ENCODE measurements at regions not wholly inside any gene's neighbourhood (a gene's known extent, or its start where the extent isn't known, plus 50 kb on each side); places are given as distances from the start of the nearest gene placed in this dataset.

DNA sequence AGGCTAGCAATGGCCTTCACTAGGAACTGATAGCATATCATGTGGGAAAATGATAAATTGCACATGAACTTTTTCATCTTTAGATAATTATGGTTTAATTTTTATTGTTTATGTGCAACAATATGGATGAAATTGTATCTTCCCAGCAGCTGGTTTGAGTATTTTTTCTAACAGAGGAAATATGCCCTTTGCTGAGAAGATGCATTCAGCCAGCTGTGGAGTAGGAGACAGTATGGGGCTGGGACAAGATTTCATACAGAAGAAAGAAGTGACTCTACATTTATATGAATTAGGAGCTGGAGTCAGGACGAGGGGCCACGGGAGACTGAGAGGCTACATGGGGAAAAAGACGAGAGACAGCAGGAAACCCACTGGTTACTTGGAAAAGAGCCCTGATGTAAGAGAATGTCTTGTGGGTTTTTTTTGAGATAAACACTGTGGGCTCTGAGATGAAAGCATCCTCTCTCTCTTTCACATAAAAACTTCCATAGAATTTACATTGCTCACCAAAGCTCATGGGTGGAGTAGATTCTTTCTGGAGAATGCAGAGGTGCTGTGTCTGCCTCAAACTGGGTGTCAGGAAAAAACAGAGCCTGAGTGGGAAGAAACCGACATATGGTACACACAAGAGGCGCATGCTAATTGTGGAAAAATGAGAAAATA, 115.2 kb upstream of the PDZRN3 start:
- TF ChIP-seq, protein P1, sequence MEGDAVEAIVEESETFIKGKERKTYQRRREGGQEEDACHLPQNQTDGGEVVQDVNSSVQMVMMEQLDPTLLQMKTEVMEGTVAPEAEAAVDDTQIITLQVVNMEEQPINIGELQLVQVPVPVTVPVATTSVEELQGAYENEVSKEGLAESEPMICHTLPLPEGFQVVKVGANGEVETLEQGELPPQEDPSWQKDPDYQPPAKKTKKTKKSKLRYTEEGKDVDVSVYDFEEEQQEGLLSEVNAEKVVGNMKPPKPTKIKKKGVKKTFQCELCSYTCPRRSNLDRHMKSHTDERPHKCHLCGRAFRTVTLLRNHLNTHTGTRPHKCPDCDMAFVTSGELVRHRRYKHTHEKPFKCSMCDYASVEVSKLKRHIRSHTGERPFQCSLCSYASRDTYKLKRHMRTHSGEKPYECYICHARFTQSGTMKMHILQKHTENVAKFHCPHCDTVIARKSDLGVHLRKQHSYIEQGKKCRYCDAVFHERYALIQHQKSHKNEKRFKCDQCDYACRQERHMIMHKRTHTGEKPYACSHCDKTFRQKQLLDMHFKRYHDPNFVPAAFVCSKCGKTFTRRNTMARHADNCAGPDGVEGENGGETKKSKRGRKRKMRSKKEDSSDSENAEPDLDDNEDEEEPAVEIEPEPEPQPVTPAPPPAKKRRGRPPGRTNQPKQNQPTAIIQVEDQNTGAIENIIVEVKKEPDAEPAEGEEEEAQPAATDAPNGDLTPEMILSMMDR (IDR thresholded peaks at IDR 0.05; ENCODE audit: insufficient read depth, low read length) = no peak
- H3K4me3 ChIP-seq (ENCODE audit: low read depth, low read length) = no peak overlapping the region
- DNase-seq (ENCODE audit: low read depth) = peak; percentile 55

DNA sequence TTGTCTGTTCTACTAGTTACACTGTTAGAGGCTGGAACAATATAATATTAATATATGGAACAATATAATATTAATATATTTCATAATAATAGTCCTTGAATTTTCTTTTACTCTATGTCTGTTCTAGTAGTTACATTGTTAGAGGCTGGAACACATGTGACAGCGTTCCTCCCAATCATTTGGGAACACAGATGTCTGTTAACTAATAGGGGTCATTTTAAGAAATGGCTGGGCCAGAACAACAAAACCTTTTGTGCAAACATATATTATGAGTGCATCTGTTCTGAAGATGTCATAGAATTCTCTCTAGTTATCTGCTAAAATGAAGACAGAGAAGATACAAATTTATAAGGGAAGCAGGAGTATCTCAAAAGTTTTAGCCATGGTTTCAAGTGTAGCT, 114.0 kb upstream of the PDZRN3 start:
- no peak overlapping the region for H3K4me3 ChIP-seq (ENCODE audit: low read depth, low read length)
- TF ChIP-seq, protein P1 (IDR thresholded peaks at IDR 0.05; ENCODE audit: insufficient read depth, low read length) = no peak
- DNase-seq (ENCODE audit: low read depth) = no peak

DNA sequence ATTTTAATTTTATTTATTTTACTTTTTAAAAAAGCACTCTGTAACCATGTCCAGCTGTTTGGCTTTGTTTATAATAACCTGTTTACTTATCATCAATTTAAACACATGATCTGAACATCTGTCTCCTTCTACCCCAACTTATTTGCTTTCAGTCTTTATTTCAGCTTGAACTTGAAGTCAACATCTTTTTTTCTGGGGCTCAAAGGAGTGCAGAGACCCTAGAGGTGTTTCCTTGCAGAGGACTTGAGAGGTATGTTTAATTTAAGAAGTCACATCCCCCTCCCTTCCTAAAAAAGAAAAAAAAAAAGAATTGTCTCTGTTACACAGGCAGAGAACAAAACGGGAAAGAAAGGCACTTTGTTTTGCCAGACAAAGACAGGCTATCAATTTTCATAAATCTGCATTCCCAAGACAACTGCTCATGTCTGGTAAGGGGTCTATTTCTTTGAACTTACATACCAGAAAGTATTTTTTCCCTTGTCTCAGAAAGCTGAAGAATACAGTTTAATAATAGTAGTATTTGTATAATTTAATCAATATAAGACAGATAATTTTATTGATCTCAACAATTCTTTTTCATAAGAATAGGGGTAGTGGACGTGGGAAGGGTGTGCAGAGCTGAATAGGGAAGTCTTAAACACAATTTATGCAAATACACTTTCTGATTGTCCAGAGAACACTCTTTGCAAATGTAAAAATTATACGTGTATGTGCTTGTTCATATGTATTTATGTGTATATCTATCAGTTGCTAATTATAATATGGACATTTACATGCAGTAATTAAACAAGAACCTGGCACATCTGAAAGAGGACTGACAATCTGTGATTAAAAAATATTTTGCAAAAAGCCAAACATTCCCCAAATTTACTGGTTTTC, 109.7 kb upstream of the PDZRN3 start:
- DNase-seq (ENCODE audit: low read depth) = no peak
- H3K4me3 ChIP-seq (ENCODE audit: low read depth, low read length) = no peak overlapping the region
- TF ChIP-seq, protein P1 (IDR thresholded peaks at IDR 0.05; ENCODE audit: insufficient read depth, low read length) = no peak

DNA sequence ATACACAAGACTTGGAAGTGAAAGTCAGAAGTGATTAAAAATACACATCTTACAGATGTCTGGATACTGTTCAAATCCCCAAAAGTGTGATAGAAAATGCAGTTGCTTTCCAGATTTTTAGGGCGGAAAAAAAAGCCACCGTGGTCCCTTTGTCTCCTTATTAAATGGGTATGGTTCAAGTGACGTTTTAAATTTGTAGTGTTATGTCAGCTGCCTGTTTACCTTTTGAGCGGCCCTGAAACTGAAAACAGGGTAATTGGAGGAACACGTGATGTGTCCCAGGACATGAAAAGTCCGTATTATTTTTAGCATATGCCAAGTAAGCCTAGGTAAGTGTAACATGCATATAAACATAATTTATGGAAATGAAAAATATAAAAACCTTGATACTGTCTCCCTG, 109.0 kb upstream of the PDZRN3 start:
- H3K4me3 ChIP-seq (ENCODE audit: low read depth, low read length) = no peak overlapping the region
- DNase-seq (ENCODE audit: low read depth) = no peak
- TF ChIP-seq, protein P1 (IDR thresholded peaks at IDR 0.05; ENCODE audit: insufficient read depth, low read length) = no peak

DNA sequence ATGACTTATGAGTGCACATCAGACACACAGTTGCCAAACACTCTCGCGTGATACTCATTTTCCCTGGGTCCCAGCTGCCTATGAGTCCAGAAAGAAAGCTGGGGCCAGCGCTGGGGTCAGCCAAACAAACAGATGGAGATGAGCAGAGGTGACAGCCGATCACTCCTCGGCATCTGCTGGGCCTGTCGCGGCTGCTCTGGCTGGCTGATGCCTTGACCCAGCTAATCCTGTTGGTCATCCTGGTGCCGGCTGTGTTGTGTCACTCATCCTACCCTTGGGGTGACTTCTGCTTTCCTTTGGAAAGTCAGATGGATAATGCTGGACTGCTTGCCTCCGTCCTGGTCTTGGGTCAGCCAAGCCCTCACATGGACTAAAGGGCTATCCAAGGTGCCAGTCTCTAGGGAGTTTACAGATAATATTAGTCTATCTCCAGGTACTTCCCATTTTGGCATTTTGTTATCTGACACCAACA, 105.3 kb upstream of the PDZRN3 start:
- no peak for DNase-seq (ENCODE audit: low read depth)
- H3K4me3 ChIP-seq (ENCODE audit: low read depth, low read length) = no peak overlapping the region
- TF ChIP-seq, protein P1 (IDR thresholded peaks at IDR 0.05; ENCODE audit: insufficient read depth, low read length) = no peak

DNA sequence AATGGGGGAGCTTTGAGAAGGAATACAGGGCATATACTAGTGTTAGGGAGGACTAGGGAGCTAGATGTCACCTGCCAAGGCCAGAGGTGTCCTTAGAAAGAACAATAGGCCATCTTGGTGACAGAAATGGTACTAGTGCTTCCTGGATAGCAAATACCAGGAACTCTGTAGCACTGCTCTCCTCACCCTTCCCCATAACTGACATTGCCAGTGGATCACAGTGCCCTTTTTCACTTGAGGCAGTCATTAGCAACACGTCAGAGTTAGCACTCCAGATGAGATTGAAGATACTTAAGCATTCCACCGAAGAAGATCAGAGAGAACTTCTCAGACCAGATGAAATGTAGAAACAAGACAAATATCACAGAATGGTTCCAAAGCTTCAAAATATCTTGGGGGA, 103.1 kb upstream of the PDZRN3 start:
- no peak for DNase-seq (ENCODE audit: low read depth)
- H3K4me3 ChIP-seq (ENCODE audit: low read depth, low read length) = no peak overlapping the region
- TF ChIP-seq, protein P1 (IDR thresholded peaks at IDR 0.05; ENCODE audit: insufficient read depth, low read length) = no peak
